ENCODE measurements at regions not wholly inside any gene's neighbourhood (a gene's known extent, or its start where the extent isn't known, plus 50 kb on each side); places are given as distances from the start of the nearest gene placed in this dataset.

DNA sequence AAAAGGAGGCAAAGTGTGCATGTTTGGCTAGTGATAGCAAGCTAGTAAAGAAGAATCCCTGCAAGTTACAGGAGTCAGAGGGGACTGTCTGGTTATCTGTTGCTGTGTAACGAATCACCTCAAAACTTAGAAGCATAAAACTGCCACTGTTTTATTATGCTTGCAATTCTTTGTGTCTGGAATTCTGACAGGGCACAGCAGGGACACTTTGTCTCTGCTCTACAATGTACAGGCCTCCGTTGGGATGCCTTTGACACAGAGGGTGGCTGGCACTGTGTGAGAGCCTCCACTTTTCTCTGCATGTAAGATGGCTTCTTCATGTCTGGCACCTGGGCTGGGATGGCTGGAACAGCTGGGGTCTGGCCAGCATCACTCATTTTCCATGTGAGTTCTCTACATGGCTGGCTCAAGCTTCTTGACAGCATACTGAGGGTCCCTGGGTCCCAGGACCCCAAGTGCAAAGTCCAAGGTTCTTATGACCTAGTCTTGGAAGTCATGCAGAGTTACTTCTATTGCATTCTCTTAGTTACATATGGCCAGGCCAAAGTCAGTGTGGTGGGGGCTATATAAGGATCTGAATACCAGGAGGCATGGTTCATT lies 276.9 kb downstream of the RPS24 start:
- H3K9me3 ChIP-seq (ENCODE audit: control insufficient read depth in 2 of 2, insufficient read depth in 1 of 2, low read depth in 1 of 2, low read length in 1 of 2) = no peaks in the 10 kb centered on the region
- H3K27ac ChIP-seq (ENCODE audit: low read depth in 2 of 2, low read length in 1 of 2) = no peak overlapping the region
- H3K4me1 ChIP-seq (ENCODE audit: control insufficient read depth in 2 of 2, insufficient read depth in 2 of 2, low read length in 1 of 2) = no peaks in the 10 kb centered on the region
- 89 to 90% methylated on average over 2 of the region's 2 CpGs for WGBS, 2 donors
- no peaks in the 10 kb centered on the region for H3K27me3 ChIP-seq (ENCODE audit: control insufficient read depth in 1 of 2, insufficient read depth in 2 of 2, low read length in 2 of 2)
- no peaks in the 10 kb centered on the region for H3K36me3 ChIP-seq (ENCODE audit: control insufficient read depth in 2 of 2, insufficient read depth in 2 of 2, low read length in 1 of 2)
- no peak overlapping the region for H3K4me3 ChIP-seq (ENCODE audit: low read depth in 1 of 2, low read length in 2 of 2)

DNA sequence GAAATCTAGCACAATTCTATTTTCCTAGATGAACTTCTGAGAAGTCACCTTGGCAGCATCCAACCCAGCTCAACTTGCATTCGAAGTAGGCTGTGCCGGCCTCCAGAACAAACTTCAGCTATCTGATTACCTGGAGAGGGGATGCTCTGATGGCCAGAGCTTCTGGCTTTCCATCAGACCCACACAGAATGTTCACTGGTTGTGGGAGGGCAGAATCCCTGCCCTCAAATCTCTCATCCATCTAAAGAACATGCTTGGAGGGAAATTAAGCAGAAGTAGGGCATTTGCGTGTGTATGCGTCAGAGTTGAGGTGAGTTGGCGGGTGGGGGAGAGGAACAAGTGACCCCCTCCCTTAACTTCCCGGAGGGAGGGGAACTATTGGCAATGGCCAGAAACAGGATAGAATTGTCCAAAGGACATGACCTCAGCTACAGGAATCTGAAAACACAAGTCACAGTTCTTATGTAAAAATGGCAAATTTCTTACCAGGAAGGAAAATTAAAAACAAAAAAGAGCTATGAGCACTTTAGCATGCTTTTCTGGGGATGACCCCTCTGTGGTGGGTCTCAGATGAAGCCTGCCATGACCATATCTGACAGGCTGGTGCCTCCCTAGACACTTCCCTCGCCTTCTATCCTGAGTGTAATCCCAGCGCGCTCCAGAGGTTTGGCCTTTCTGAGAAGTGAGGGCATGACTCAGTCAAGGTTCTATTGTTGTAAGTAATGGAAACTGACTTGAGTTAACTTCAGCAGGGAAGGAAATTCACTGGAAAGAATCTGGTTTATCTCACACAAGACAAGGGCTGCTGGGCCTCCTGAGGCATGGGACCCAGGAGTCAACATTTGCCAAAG lies 278.8 kb downstream of the RPS24 start:
- 86 to 88% methylated on average over 9 of the region's 9 CpGs for WGBS, 2 donors
- H3K4me3 ChIP-seq (ENCODE audit: low read depth in 1 of 2, low read length in 2 of 2) = no peak overlapping the region
- no peaks in the 10 kb centered on the region for H3K36me3 ChIP-seq (ENCODE audit: control insufficient read depth in 2 of 2, insufficient read depth in 2 of 2, low read length in 1 of 2)
- no peaks in the 10 kb centered on the region for H3K4me1 ChIP-seq (ENCODE audit: control insufficient read depth in 2 of 2, insufficient read depth in 2 of 2, low read length in 1 of 2)
- H3K27me3 ChIP-seq (ENCODE audit: control insufficient read depth in 1 of 2, insufficient read depth in 2 of 2, low read length in 2 of 2) = no peaks in the 10 kb centered on the region
- no peaks in the 10 kb centered on the region for H3K9me3 ChIP-seq (ENCODE audit: control insufficient read depth in 2 of 2, insufficient read depth in 1 of 2, low read depth in 1 of 2, low read length in 1 of 2)
- peak overlapping the region in 1 of 2 donors; percentile 28 for H3K27ac ChIP-seq (ENCODE audit: low read depth in 2 of 2, low read length in 1 of 2)

DNA sequence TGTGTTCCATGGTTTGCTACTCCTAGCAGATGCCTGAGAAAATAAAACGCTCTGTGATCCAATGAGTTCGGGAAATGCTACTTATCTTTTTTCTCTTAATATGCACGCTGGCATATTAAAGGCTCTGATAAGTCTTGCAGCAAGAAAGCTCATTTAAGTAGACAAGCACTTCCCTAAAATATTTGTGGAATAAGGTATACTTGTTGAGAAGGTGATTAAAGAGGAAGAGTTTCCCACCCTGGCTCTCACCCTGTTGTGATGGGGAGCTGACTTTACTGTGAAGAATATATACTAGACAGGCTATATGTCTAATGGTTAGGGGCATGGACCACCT lies 279.4 kb downstream of the RPS24 start:
- no peaks in the 10 kb centered on the region for H3K4me1 ChIP-seq (ENCODE audit: control insufficient read depth in 2 of 2, insufficient read depth in 2 of 2, low read length in 1 of 2)
- H3K36me3 ChIP-seq (ENCODE audit: control insufficient read depth in 2 of 2, insufficient read depth in 2 of 2, low read length in 1 of 2) = no peaks in the 10 kb centered on the region
- H3K9me3 ChIP-seq (ENCODE audit: control insufficient read depth in 2 of 2, insufficient read depth in 1 of 2, low read depth in 1 of 2, low read length in 1 of 2) = no peaks in the 10 kb centered on the region
- WGBS, 2 donors = 85 to 86% methylated on average over 3 of the region's 3 CpGs
- H3K27me3 ChIP-seq (ENCODE audit: control insufficient read depth in 1 of 2, insufficient read depth in 2 of 2, low read length in 2 of 2) = no peaks in the 10 kb centered on the region
- no peak overlapping the region for H3K27ac ChIP-seq (ENCODE audit: low read depth in 2 of 2, low read length in 1 of 2)
- H3K4me3 ChIP-seq (ENCODE audit: low read depth in 1 of 2, low read length in 2 of 2) = no peak overlapping the region

DNA sequence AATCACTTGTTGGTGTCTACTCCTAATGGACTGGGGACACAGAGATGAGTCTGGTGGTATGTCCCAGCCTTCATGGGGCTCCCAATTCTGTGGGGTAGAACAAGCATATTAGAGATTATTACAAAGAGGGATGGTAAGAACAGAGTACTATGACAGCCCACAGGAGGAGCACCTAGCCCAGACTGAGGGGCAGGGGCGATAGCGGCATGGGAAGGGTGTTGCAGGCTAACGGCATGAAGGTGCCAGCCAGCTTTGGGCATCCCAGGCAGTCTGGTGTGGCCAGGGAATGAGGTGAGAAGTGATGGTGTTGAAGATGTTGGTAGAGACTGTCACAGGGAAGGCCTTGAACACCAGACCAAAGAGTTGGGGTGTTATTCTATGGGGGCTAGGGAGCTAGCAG lies 280.0 kb downstream of the RPS24 start:
- no peaks in the 10 kb centered on the region for H3K4me1 ChIP-seq (ENCODE audit: control insufficient read depth in 2 of 2, insufficient read depth in 2 of 2, low read length in 1 of 2)
- H3K27ac ChIP-seq (ENCODE audit: low read depth in 2 of 2, low read length in 1 of 2) = no peak overlapping the region
- H3K36me3 ChIP-seq (ENCODE audit: control insufficient read depth in 2 of 2, insufficient read depth in 2 of 2, low read length in 1 of 2) = no peaks in the 10 kb centered on the region
- H3K4me3 ChIP-seq (ENCODE audit: low read depth in 1 of 2, low read length in 2 of 2) = no peak overlapping the region
- no peaks in the 10 kb centered on the region for H3K9me3 ChIP-seq (ENCODE audit: control insufficient read depth in 2 of 2, insufficient read depth in 1 of 2, low read depth in 1 of 2, low read length in 1 of 2)
- 92 to 96% methylated on average over 3 of the region's 3 CpGs for WGBS, 2 donors
- H3K27me3 ChIP-seq (ENCODE audit: control insufficient read depth in 1 of 2, insufficient read depth in 2 of 2, low read length in 2 of 2) = no peaks in the 10 kb centered on the region

DNA sequence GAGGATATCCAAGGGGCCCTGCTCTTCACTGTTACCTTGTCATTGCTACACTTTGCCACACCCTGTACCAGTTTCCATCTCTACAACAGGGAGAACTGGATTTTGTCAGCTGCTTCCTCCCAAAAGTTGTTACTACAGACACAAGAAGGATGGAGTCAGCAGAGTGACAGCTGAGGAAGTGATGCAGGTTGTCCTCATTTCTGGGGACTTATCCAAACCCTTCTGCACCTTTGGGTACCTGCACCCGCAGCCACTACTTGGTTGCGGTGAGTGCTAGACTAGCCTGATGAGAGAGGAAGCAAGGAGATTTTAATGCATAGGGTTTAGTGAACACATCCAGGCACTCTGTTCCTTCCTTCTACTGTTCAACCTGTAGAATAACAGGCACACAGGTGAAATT lies 281.0 kb downstream of the RPS24 start:
- no peaks in the 10 kb centered on the region for H3K4me1 ChIP-seq (ENCODE audit: control insufficient read depth in 2 of 2, insufficient read depth in 2 of 2, low read length in 1 of 2)
- WGBS, 2 donors = 98 to 100% methylated on average over 2 of the region's 2 CpGs
- H3K4me3 ChIP-seq (ENCODE audit: low read depth in 1 of 2, low read length in 2 of 2) = no peak overlapping the region
- H3K9me3 ChIP-seq (ENCODE audit: control insufficient read depth in 2 of 2, insufficient read depth in 1 of 2, low read depth in 1 of 2, low read length in 1 of 2) = no peaks in the 10 kb centered on the region
- H3K36me3 ChIP-seq (ENCODE audit: control insufficient read depth in 2 of 2, insufficient read depth in 2 of 2, low read length in 1 of 2) = no peaks in the 10 kb centered on the region
- H3K27ac ChIP-seq (ENCODE audit: low read depth in 2 of 2, low read length in 1 of 2) = no peak overlapping the region
- no peaks in the 10 kb centered on the region for H3K27me3 ChIP-seq (ENCODE audit: control insufficient read depth in 1 of 2, insufficient read depth in 2 of 2, low read length in 2 of 2)

DNA sequence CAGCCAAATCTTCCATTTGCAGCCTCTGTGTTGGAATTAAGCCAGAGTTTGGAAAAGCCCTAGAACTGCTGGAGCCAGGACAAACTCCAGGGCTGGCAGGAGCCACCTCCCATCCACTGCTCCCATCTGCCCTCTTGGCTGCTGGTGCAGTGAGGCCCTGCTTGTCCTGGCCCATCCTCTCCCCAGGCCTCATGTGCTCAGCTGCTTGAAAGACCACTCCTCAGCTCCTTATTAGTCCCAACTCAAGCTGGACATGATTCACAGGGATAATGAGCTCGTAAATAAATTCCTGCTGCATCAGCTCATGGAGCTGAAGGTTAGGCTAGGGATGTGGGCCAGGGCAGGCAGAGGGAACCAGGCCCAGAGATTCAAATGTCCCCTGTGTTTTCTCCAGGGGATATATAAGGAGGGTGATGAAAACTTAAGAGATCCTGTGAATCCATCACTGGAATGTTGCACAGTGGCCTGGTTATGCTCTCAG lies 282.8 kb downstream of the RPS24 start:
- H3K27me3 ChIP-seq (ENCODE audit: control insufficient read depth in 1 of 2, insufficient read depth in 2 of 2, low read length in 2 of 2) = no peaks in the 10 kb centered on the region
- 44 to 48% methylated on average over 1 of the region's 1 CpG for WGBS, 2 donors
- H3K9me3 ChIP-seq (ENCODE audit: control insufficient read depth in 2 of 2, insufficient read depth in 1 of 2, low read depth in 1 of 2, low read length in 1 of 2) = no peaks in the 10 kb centered on the region
- peak overlapping the region in 1 of 2 donors; percentile 33 for H3K27ac ChIP-seq (ENCODE audit: low read depth in 2 of 2, low read length in 1 of 2)
- H3K4me3 ChIP-seq (ENCODE audit: low read depth in 1 of 2, low read length in 2 of 2) = no peak overlapping the region
- H3K4me1 ChIP-seq (ENCODE audit: control insufficient read depth in 2 of 2, insufficient read depth in 2 of 2, low read length in 1 of 2) = no peaks in the 10 kb centered on the region
- no peaks in the 10 kb centered on the region for H3K36me3 ChIP-seq (ENCODE audit: control insufficient read depth in 2 of 2, insufficient read depth in 2 of 2, low read length in 1 of 2)

DNA sequence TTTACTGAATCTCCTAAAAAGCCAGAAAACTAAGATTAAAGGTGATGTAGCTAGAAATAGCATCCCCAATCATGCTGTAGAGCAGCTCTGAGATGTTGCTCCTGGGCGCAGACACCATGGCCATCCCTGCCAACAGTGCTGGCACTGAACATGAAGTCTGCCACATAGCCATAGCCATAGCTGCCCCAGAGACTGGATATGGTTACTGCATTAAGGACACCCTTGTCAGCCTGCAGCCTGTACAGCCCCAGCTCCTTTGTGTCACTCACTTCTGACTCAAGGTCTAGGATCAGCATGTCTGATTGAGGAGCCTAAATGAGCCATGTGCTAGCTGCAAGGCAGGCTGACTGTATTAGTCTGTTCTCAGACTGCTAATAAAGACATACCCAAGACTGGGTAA lies 284.6 kb downstream of the RPS24 start:
- no peaks in the 10 kb centered on the region for H3K9me3 ChIP-seq (ENCODE audit: control insufficient read depth in 2 of 2, insufficient read depth in 1 of 2, low read depth in 1 of 2, low read length in 1 of 2)
- no peaks in the 10 kb centered on the region for H3K27me3 ChIP-seq (ENCODE audit: control insufficient read depth in 1 of 2, insufficient read depth in 2 of 2, low read length in 2 of 2)
- no peak overlapping the region for H3K4me3 ChIP-seq (ENCODE audit: low read depth in 1 of 2, low read length in 2 of 2)
- H3K27ac ChIP-seq (ENCODE audit: low read depth in 2 of 2, low read length in 1 of 2) = no peak overlapping the region
- 91 to 93% methylated on average over 1 of the region's 1 CpG for WGBS, 2 donors
- H3K4me1 ChIP-seq (ENCODE audit: control insufficient read depth in 2 of 2, insufficient read depth in 2 of 2, low read length in 1 of 2) = no peaks in the 10 kb centered on the region
- no peaks in the 10 kb centered on the region for H3K36me3 ChIP-seq (ENCODE audit: control insufficient read depth in 2 of 2, insufficient read depth in 2 of 2, low read length in 1 of 2)

DNA sequence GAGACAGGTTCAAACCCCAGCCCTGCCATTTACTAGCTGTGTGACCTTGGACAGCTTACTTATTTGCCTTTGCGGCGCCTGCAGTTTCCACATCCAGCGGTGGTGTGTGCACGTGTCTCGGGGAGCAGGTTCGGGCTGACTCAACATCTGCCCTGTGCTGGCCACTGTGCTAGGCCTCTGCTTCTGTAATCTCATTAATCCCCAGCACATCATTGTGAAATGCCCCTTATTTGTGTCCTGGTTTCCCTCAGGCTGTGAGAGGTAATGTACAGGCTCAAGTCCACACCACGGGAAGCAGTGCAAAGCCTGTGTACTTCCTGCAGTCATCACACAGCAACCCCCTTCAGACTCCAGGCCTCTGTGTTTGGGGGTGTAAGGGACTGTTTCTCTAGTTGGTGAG lies 285.7 kb downstream of the RPS24 start:
- Histone ChIP-seq H3K36me3 (ENCODE audit: control insufficient read depth in 2 of 2, insufficient read depth in 2 of 2, low read length in 1 of 2) (no peaks in the 10 kb centered on the region), H3K4me3 (ENCODE audit: low read depth in 1 of 2, low read length in 2 of 2) (no peak overlapping the region), H3K27me3 (ENCODE audit: control insufficient read depth in 1 of 2, insufficient read depth in 2 of 2, low read length in 2 of 2) (no peaks in the 10 kb centered on the region), H3K4me1 (ENCODE audit: control insufficient read depth in 2 of 2, insufficient read depth in 2 of 2, low read length in 1 of 2) (no peaks in the 10 kb centered on the region), H3K27ac (ENCODE audit: low read depth in 2 of 2, low read length in 1 of 2) (no peak overlapping the region), H3K9me3 (ENCODE audit: control insufficient read depth in 2 of 2, insufficient read depth in 1 of 2, low read depth in 1 of 2, low read length in 1 of 2) (no peaks in the 10 kb centered on the region)
- WGBS, 2 donors = 93% methylated on average over 7 of the region's 7 CpGs

DNA sequence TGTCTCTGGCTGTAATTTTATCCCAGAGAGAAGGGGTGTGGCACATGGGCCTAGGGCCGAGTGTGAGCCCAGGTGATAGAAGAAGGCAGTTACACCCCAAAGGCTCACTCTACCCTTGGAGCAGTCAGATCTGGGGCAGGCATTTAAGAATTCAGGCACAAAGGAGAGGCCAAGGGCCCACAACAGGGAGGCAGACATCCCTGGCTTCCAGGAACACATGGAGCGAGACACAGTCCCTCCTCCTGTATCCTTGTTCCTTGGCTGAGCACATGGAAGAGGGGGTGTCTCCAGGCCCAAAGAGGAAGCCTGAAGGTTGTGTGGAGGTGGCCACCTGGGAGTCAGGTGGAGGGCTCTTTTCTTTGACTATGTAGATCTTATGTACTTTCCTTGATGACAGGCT lies 286.2 kb downstream of the RPS24 start:
- H3K36me3 ChIP-seq (ENCODE audit: control insufficient read depth in 2 of 2, insufficient read depth in 2 of 2, low read length in 1 of 2) = no peaks in the 10 kb centered on the region
- H3K27ac ChIP-seq (ENCODE audit: low read depth in 2 of 2, low read length in 1 of 2) = no peak overlapping the region
- no peaks in the 10 kb centered on the region for H3K27me3 ChIP-seq (ENCODE audit: control insufficient read depth in 1 of 2, insufficient read depth in 2 of 2, low read length in 2 of 2)
- H3K4me3 ChIP-seq (ENCODE audit: low read depth in 1 of 2, low read length in 2 of 2) = no peak overlapping the region
- 90 to 92% methylated on average over 2 of the region's 2 CpGs for WGBS, 2 donors
- H3K9me3 ChIP-seq (ENCODE audit: control insufficient read depth in 2 of 2, insufficient read depth in 1 of 2, low read depth in 1 of 2, low read length in 1 of 2) = no peaks in the 10 kb centered on the region
- H3K4me1 ChIP-seq (ENCODE audit: control insufficient read depth in 2 of 2, insufficient read depth in 2 of 2, low read length in 1 of 2) = no peaks in the 10 kb centered on the region

DNA sequence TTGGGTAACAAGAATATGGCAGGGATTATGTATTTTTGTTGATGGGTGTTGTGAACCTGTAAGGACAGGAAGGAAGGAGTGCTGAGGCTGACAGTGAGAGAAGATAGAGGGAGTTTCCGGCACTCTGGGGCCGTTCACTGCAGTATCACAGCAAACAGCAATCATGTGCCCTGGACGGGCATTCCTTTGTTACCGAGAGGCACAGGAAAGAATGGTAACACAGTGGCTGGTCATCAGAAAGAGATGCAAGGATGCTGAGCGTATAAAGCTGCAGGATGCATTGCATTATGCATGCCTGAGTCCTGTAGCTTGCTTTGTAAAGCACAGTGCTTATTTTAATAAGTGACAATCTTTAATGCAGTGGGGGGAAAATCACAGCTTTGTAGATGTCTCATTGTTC lies 286.8 kb downstream of the RPS24 start:
- H3K36me3 ChIP-seq (ENCODE audit: control insufficient read depth in 2 of 2, insufficient read depth in 2 of 2, low read length in 1 of 2) = no peaks in the 10 kb centered on the region
- no peak overlapping the region for H3K27ac ChIP-seq (ENCODE audit: low read depth in 2 of 2, low read length in 1 of 2)
- H3K4me1 ChIP-seq (ENCODE audit: control insufficient read depth in 2 of 2, insufficient read depth in 2 of 2, low read length in 1 of 2) = no peaks in the 10 kb centered on the region
- no peaks in the 10 kb centered on the region for H3K9me3 ChIP-seq (ENCODE audit: control insufficient read depth in 2 of 2, insufficient read depth in 1 of 2, low read depth in 1 of 2, low read length in 1 of 2)
- H3K27me3 ChIP-seq (ENCODE audit: control insufficient read depth in 1 of 2, insufficient read depth in 2 of 2, low read length in 2 of 2) = no peaks in the 10 kb centered on the region
- 74 to 77% methylated on average over 5 of the region's 5 CpGs for WGBS, 2 donors
- no peak overlapping the region for H3K4me3 ChIP-seq (ENCODE audit: low read depth in 1 of 2, low read length in 2 of 2)

Measured in esophagus (tissue), 2 donors.